Glutamatergic neuron (in vitro differentiated cells): ENCODE measurements at regions not wholly inside any gene's neighbourhood (a gene's known extent, or its start where the extent isn't known, plus 50 kb on each side); places are given as distances from the start of the nearest gene placed in this dataset.

Experiments
- DNase-seq: peaks from one replicate; pipeline ENCODE4 v3.0.0; 2022
- H3K27ac Mint-ChIP-seq: one replicate; pipeline ENCODE4 v1.8.0; 2020; ENCODE audit warnings: mild to moderate bottlenecking, mixed read lengths, inconsistent platforms; ENCODE audit not compliant: unreplicated experiment
- H3K27me3 Mint-ChIP-seq: one replicate; pipeline ENCODE4 v1.8.0; 2020; ENCODE audit warnings: mild to moderate bottlenecking, moderate library complexity, mixed read lengths, inconsistent platforms; ENCODE audit not compliant: unreplicated experiment
- H3K36me3 Mint-ChIP-seq: one replicate; pipeline ENCODE4 v1.8.0; 2020; ENCODE audit warnings: mild to moderate bottlenecking, mixed read lengths, inconsistent platforms; ENCODE audit not compliant: unreplicated experiment
- H3K4me1 Mint-ChIP-seq: one replicate; pipeline ENCODE4 v1.8.0; 2020; ENCODE audit warnings: mild to moderate bottlenecking, low read depth, mixed read lengths, inconsistent platforms; ENCODE audit not compliant: unreplicated experiment
- H3K4me3 Mint-ChIP-seq: one replicate; pipeline ENCODE4 v1.8.0; 2020; ENCODE audit warnings: mild to moderate bottlenecking, mixed read lengths, inconsistent platforms; ENCODE audit not compliant: unreplicated experiment
- H3K9me3 Mint-ChIP-seq: one replicate; pipeline ENCODE4 v1.8.0; 2020; ENCODE audit warnings: mild to moderate bottlenecking, moderate library complexity, mixed read lengths, inconsistent platforms; ENCODE audit not compliant: unreplicated experiment
- CTCF ChIP-seq: fragments of 200-600 bp; sonication (generic); IDR thresholded peaks from one replicate; pipeline ENCODE4 v1.5.0; 2021; ENCODE audit not compliant: partially characterized antibody, unreplicated experiment

GRCh38 chr11:104538313-104538712, 359.9 kb downstream of the CASP12 start:
- TF ChIP-seq CTCF = no peak
- Mint-ChIP-seq H3K4me3 (no peak overlapping the region), H3K27ac (no peak overlapping the region), H3K9me3 (no peaks in the 10 kb centered on the region), H3K36me3 (no peaks in the 10 kb centered on the region), H3K4me1 (no peaks in the 10 kb centered on the region), H3K27me3 (no peaks in the 10 kb centered on the region)
- DNase-seq = no peak

- Mint-ChIP-seq H3K9me3 (no peaks in the 10 kb centered on the region), H3K4me3 (no peak overlapping the region), H3K36me3 (no peaks in the 10 kb centered on the region), H3K27ac (no peak overlapping the region), H3K27me3 (no peaks in the 10 kb centered on the region), H3K4me1 (no peaks in the 10 kb centered on the region)
- DNase-seq = no peak
- no peak for TF ChIP-seq CTCF
These were observed 364.0 kb downstream of the CASP12 start for GRCh38 chr11:104534278-104534677.

- H3K27me3 Mint-ChIP-seq = no peaks in the 10 kb centered on the region
- no peak for TF ChIP-seq CTCF
- no peaks in the 10 kb centered on the region for H3K4me1 Mint-ChIP-seq
- DNase-seq = no peak
- H3K9me3 Mint-ChIP-seq = no peaks in the 10 kb centered on the region
- H3K4me3 Mint-ChIP-seq = no peak overlapping the region
- H3K36me3 Mint-ChIP-seq = no peaks in the 10 kb centered on the region
- H3K27ac Mint-ChIP-seq = no peak overlapping the region
These were observed 366.4 kb downstream of the CASP12 start for GRCh38 chr11:104531894-104532293.

GRCh38 chr11:104531075-104531474, 367.1 kb upstream of the PDGFD start:
- TF ChIP-seq CTCF = no peak
- H3K27ac Mint-ChIP-seq = no peak overlapping the region
- no peak overlapping the region for H3K4me3 Mint-ChIP-seq
- no peak for DNase-seq
- no peaks in the 10 kb centered on the region for H3K9me3 Mint-ChIP-seq
- no peaks in the 10 kb centered on the region for H3K36me3 Mint-ChIP-seq
- no peaks in the 10 kb centered on the region for H3K4me1 Mint-ChIP-seq
- no peaks in the 10 kb centered on the region for H3K27me3 Mint-ChIP-seq

- no peak for DNase-seq
- Mint-ChIP-seq H3K4me3 (no peak overlapping the region), H3K4me1 (no peaks in the 10 kb centered on the region), H3K27me3 (no peaks in the 10 kb centered on the region), H3K9me3 (no peaks in the 10 kb centered on the region), H3K27ac (no peak overlapping the region), H3K36me3 (no peaks in the 10 kb centered on the region)
- TF ChIP-seq CTCF = no peak
These were observed 366.0 kb upstream of the PDGFD start for GRCh38 chr11:104529906-104530305.
